B cell (primary cell): ENCODE measurements at regions not wholly inside any gene's neighbourhood (a gene's known extent, or its start where the extent isn't known, plus 50 kb on each side); places are given as distances from the start of the nearest gene placed in this dataset.

ENCODE experiments used
- CTCF ChIP-seq: fragments of 200-600 bp; IDR thresholded peaks from one replicate; pipeline ENCODE4 v1.8.0; 2022; ENCODE audit warnings: antibody characterized with exemption, mild to moderate bottlenecking
- EZH2 ChIP-seq: IDR thresholded peaks from 2 replicates; pipeline ENCODE4 v1.6.1; 2012; ENCODE audit warnings: borderline replicate concordance, low read depth, mild to moderate bottlenecking, moderate library complexity, low read length; ENCODE audit not compliant: insufficient read depth, poor library complexity, severe bottlenecking

GRCh38 chr9:135029871-135030565 lies 57.5 kb upstream of the OLFM1 start:
- TF ChIP-seq CTCF, result no peak
- TF ChIP-seq EZH2, result no peak
